ENCODE measurements at regions not wholly inside any gene's neighbourhood (a gene's known extent, or its start where the extent isn't known, plus 50 kb on each side); places are given as distances from the start of the nearest gene placed in this dataset.

GRCh38 chr16:66212428-66212827 lies 154.1 kb upstream of the CDH5 start:
- DNase-seq (ENCODE audit: low read depth), result no peak
- no peak for TF ChIP-seq CTCF (conservative IDR thresholded peaks at IDR 0.05; ENCODE audit: low read depth, low read length)
- H3K4me3 ChIP-seq (ENCODE audit: low read depth, low read length), result no peak overlapping the region

GRCh38 chr16:66211651-66212050 lies 154.8 kb upstream of the CDH5 start:
- TF ChIP-seq CTCF (conservative IDR thresholded peaks at IDR 0.05; ENCODE audit: low read depth, low read length), result no peak
- no peak for DNase-seq (ENCODE audit: low read depth)
- H3K4me3 ChIP-seq (ENCODE audit: low read depth, low read length), result no peak overlapping the region

- no peak for DNase-seq (ENCODE audit: low read depth)
- no peak for TF ChIP-seq CTCF (conservative IDR thresholded peaks at IDR 0.05; ENCODE audit: low read depth, low read length)
- no peak overlapping the region for H3K4me3 ChIP-seq (ENCODE audit: low read depth, low read length)
These were observed 158.6 kb upstream of the CDH5 start for GRCh38 chr16:66207883-66208265.

GRCh38 chr16:66207139-66207882 lies 159.2 kb upstream of the CDH5 start:
- no peak for DNase-seq (ENCODE audit: low read depth)
- no peak overlapping the region for H3K4me3 ChIP-seq (ENCODE audit: low read depth, low read length)
- TF ChIP-seq CTCF (conservative IDR thresholded peaks at IDR 0.05; ENCODE audit: low read depth, low read length), result no peak

- no peak for TF ChIP-seq CTCF (conservative IDR thresholded peaks at IDR 0.05; ENCODE audit: low read depth, low read length)
- no peak overlapping the region for H3K4me3 ChIP-seq (ENCODE audit: low read depth, low read length)
- no peak for DNase-seq (ENCODE audit: low read depth)
These were observed 160.1 kb upstream of the CDH5 start for GRCh38 chr16:66206363-66206762.

- TF ChIP-seq CTCF (conservative IDR thresholded peaks at IDR 0.05; ENCODE audit: low read depth, low read length), result no peak
- H3K4me3 ChIP-seq (ENCODE audit: low read depth, low read length), result no peak overlapping the region
- no peak for DNase-seq (ENCODE audit: low read depth)
These were observed 160.9 kb upstream of the CDH5 start for GRCh38 chr16:66205287-66206231.

Measured in choroid plexus epithelial cell (primary cell).